IMR-90 (cell line): ENCODE measurements at regions not wholly inside any gene's neighbourhood (a gene's known extent, or its start where the extent isn't known, plus 50 kb on each side); places are given as distances from the start of the nearest gene placed in this dataset.

Experiments
- ATAC-seq: fragments of 200-7000 bp; cut with Tn5 transposase; 2 replicates; pipeline ENCODE4 v1.9.1; 2020; ENCODE audit warnings: low read depth, mild to moderate bottlenecking, moderate library complexity
- BruUV-seq: library from RNA; stranded (reverse); fragments of 400-500 nt; replicated peaks from 2 replicates; lab custom pipeline; 2021; lab: Mats Ljungman, UMichigan
- CTCF ChIA-PET: fragments of 300-600 bp; formaldehyde crosslinking; extraction: SDS; loops from one replicate; lab custom pipeline; 2021; ENCODE audit warnings: antibody characterized with exemption; lab: Yijun Ruan, JAX
- POLR2A ChIA-PET: fragments of 300-600 bp; sonication (Branson Sonifier 250); formaldehyde crosslinking; loops from one replicate; lab custom pipeline; 2022; ENCODE audit warnings: antibody characterized with exemption; ENCODE audit not compliant: unreplicated experiment; lab: Charles Lee
- DNase-seq: peaks from one replicate; pipeline ENCODE4 v3.0.0; 2013
- H2AFZ ChIP-seq: replicated peaks from 2 replicates; pipeline ENCODE3; 2013; ENCODE audit warnings: low read length, mild to moderate bottlenecking; ENCODE audit not compliant: poor library complexity
- H2AK5ac ChIP-seq: 2 replicates; pipeline ENCODE4 v1.6.1; 2013; ENCODE audit warnings: low read depth, low read length, inconsistent platforms
- H2AK9ac ChIP-seq: replicated peaks from 2 replicates; pipeline ENCODE3; 2013; ENCODE audit warnings: mild to moderate bottlenecking, low read depth, low read length, moderate library complexity; ENCODE audit not compliant: poor library complexity
- H2BK120ac ChIP-seq: 2 replicates; pipeline ENCODE4 v1.6.1; 2013; ENCODE audit warnings: low read depth, low read length, inconsistent platforms
- H2BK15ac ChIP-seq: 3 replicates; pipeline ENCODE4 v1.6.1; 2013; ENCODE audit warnings: low read depth, low read length, inconsistent platforms
- H2BK20ac ChIP-seq: 2 replicates; pipeline ENCODE4 v1.6.1; 2013; ENCODE audit warnings: low read depth, mild to moderate bottlenecking, inconsistent platforms, low read length, moderate library complexity
- H2BK5ac ChIP-seq: 2 replicates; pipeline ENCODE4 v1.6.1; 2013; ENCODE audit warnings: mild to moderate bottlenecking, low read depth, low read length, inconsistent platforms; ENCODE audit not compliant: poor library complexity, severe bottlenecking
- H3K14ac ChIP-seq: replicated peaks from 2 replicates; pipeline ENCODE4 v1.6.1; 2013; ENCODE audit warnings: low read depth, low read length, inconsistent platforms
- H3K18ac ChIP-seq: 2 replicates; pipeline ENCODE4 v1.6.1; 2013; ENCODE audit warnings: low read depth, low read length, control low read depth
- H3K23ac ChIP-seq: 2 replicates; pipeline ENCODE4 v1.6.1; 2013; ENCODE audit warnings: low read depth, low read length, inconsistent platforms
- H3K27ac ChIP-seq: 2 replicates; pipeline ENCODE4 v1.5.1; 2013; ENCODE audit warnings: mild to moderate bottlenecking, control low read depth, low read length; ENCODE audit not compliant: insufficient read depth
- H3K27me3 ChIP-seq: 2 replicates; pipeline ENCODE4 v1.6.1; 2013; ENCODE audit warnings: low read length; ENCODE audit not compliant: control insufficient read depth, insufficient read depth
- H3K36me3 ChIP-seq: 2 replicates; pipeline ENCODE4 v1.6.1; 2013; ENCODE audit warnings: low read length, mixed read lengths; ENCODE audit not compliant: control insufficient read depth, insufficient read depth
- H3K4ac ChIP-seq: 2 replicates; pipeline ENCODE4 v1.6.1; 2013; ENCODE audit warnings: low read depth, low read length, inconsistent platforms
- H3K4me1 ChIP-seq: 2 replicates; pipeline ENCODE4 v1.6.1; 2013; ENCODE audit warnings: low read length, mixed read lengths; ENCODE audit not compliant: control insufficient read depth, insufficient read depth
- H3K4me2 ChIP-seq: 2 replicates; pipeline ENCODE4 v1.6.1; 2013; ENCODE audit warnings: low read depth, mild to moderate bottlenecking, control low read depth, low read length, moderate library complexity
- H3K4me3 ChIP-seq: 2 replicates; pipeline ENCODE4 v1.5.1; 2013; ENCODE audit warnings: low read depth, mild to moderate bottlenecking, control low read depth, low read length, moderate library complexity; ENCODE audit not compliant: insufficient read depth
- H3K56ac ChIP-seq: 2 replicates; pipeline ENCODE4 v1.6.1; 2013; ENCODE audit warnings: low read length, inconsistent platforms; ENCODE audit not compliant: insufficient read depth; ENCODE audit errors: extremely low read depth
- H3K79me1 ChIP-seq, 2 experiments: 2 replicates each; pipeline ENCODE4 v1.6.1; 2013; ENCODE audit warnings: low read length in 2 of 2, inconsistent platforms in 1 of 2, low read depth in 1 of 2
- H3K9ac ChIP-seq: 2 replicates; pipeline ENCODE4 v1.6.1; 2013; ENCODE audit warnings: low read depth, low read length, control low read depth
- H3K9me1 ChIP-seq: 2 replicates; pipeline ENCODE4 v1.6.1; 2013; ENCODE audit warnings: low read length, inconsistent platforms; ENCODE audit not compliant: insufficient read depth
- H3K9me3 ChIP-seq: 2 replicates; pipeline ENCODE4 v1.6.1; 2013; ENCODE audit warnings: low read length; ENCODE audit not compliant: control insufficient read depth, insufficient read depth
- H4K20me1 ChIP-seq: 2 replicates; pipeline ENCODE4 v1.6.1; 2013; ENCODE audit warnings: low read length, inconsistent platforms; ENCODE audit not compliant: insufficient read depth
- H4K5ac ChIP-seq: 2 replicates; pipeline ENCODE4 v1.6.1; 2013; ENCODE audit warnings: mild to moderate bottlenecking, low read depth, low read length, control low read depth
- H4K8ac ChIP-seq, 2 experiments: 2 replicates each; pipeline ENCODE4 v1.6.1; 2013; ENCODE audit warnings: low read depth in 2 of 2, low read length in 2 of 2, control low read depth in 1 of 2, inconsistent platforms in 1 of 2
- H4K91ac ChIP-seq: 2 replicates; pipeline ENCODE4 v1.6.1; 2013; ENCODE audit warnings: low read depth, low read length, inconsistent platforms; ENCODE audit not compliant: insufficient read depth
- BHLHE40 ChIP-seq: fragments of 150-350 bp; IDR thresholded peaks from 2 replicates; pipeline ENCODE4 v1.6.1; 2016; ENCODE audit warnings: mild to moderate bottlenecking, low read depth, low read length
- CEBPB ChIP-seq: IDR thresholded peaks from 2 replicates; pipeline ENCODE4 v1.6.1; 2012; ENCODE audit warnings: low read depth, low read length, improper control_type of control experiment
- FOS ChIP-seq: fragments of 150-350 bp; IDR thresholded peaks from 2 replicates; pipeline ENCODE4 v1.6.1; 2016; ENCODE audit warnings: low read depth, low read length
- MAFK ChIP-seq: IDR thresholded peaks from 2 replicates; pipeline ENCODE4 v1.6.1; 2012; ENCODE audit warnings: low read depth, low read length, improper control_type of control experiment
- MAZ ChIP-seq: IDR thresholded peaks from 2 replicates; pipeline ENCODE4 v1.6.1; 2012; ENCODE audit warnings: low read depth, mild to moderate bottlenecking, low read length, improper control_type of control experiment, moderate library complexity, borderline replicate concordance
- NFE2L2 ChIP-seq: fragments of 150-350 bp; IDR thresholded peaks from 2 replicates; pipeline ENCODE4 v1.6.1; 2016; ENCODE audit warnings: low read depth, mild to moderate bottlenecking, low read length
- POLR2A ChIP-seq: IDR thresholded peaks from 2 replicates; pipeline ENCODE4 v1.6.1; 2012; ENCODE audit warnings: mild to moderate bottlenecking, low read depth, low read length
- RAD21 ChIP-seq: IDR thresholded peaks from 2 replicates; pipeline ENCODE4 v1.6.1; 2012; ENCODE audit warnings: low read length, improper control_type of control experiment
- RCOR1 ChIP-seq: IDR thresholded peaks from 2 replicates; pipeline ENCODE4 v1.6.1; 2012; ENCODE audit warnings: mild to moderate bottlenecking, low read length, improper control_type of control experiment; ENCODE audit not compliant: insufficient replicate concordance
- RFX5 ChIP-seq: IDR thresholded peaks from 2 replicates; pipeline ENCODE4 v1.8.0; 2012; ENCODE audit warnings: low read depth, mild to moderate bottlenecking, low read length, moderate library complexity
- WGBS, 2 experiments: methylation state at CpG; one replicate each; pipeline versions ENCODE4 v1.1.5 to v1.1.7; 2013; ENCODE audit warnings: missing lambda C conversion rate in 2 of 2; ENCODE audit not compliant: insufficient read length in 1 of 2; ENCODE audit errors: extremely low coverage in 2 of 2; 5-methylcytosine and 5-hydroxymethylcytosine counted together
- dilution Hi-C: fragments of 300-500 bp; cut with HindIII; formaldehyde crosslinking; loops from one replicate; pipeline ENCODE4 v1.14.3; 2018; ENCODE audit warnings: low sequenced_read_pairs; ENCODE audit not compliant: unreplicated experiment
- in situ Hi-C: fragments of 300-500 bp; cut with MboI; formaldehyde crosslinking; loops from 3 replicates; pipeline ENCODE4 v1.14.3; 2019; ENCODE audit warnings: low sequenced_read_pairs, inconsistent platforms, mixed read lengths
- intact Hi-C: fragments of 100-400 bp; cut with micrococcal nuclease; formaldehyde crosslinking; loops from 2 replicates; pipeline ENCODE4 v1.10.0; 2022
- TF ChIP-seq, protein P1 (sequence below): fragments of 150-350 bp; IDR thresholded peaks from 2 replicates; pipeline ENCODE4 v1.6.1; 2016; ENCODE audit warnings: low read depth, mild to moderate bottlenecking, low read length, moderate library complexity, borderline replicate concordance
- TF ChIP-seq, protein P2 (sequence below): conservative IDR thresholded peaks from 2 replicates; pipeline ENCODE4 v1.5.1; 2012; ENCODE audit warnings: mild to moderate bottlenecking, low read depth, low read length, improper control_type of control experiment

GRCh38 chr4:15226203-15226602 is 201.6 kb upstream of the C1QTNF7 start:
- no peak overlapping the region for H3K14ac ChIP-seq
- in situ Hi-C loops: no loop called here
- no peak overlapping the region for H2AK5ac ChIP-seq
- no peak overlapping the region for H3K4me2 ChIP-seq
- H4K20me1 ChIP-seq: no peaks in the 10 kb centered on the region
- no peak overlapping the region for H3K18ac ChIP-seq
- no peaks in the 10 kb centered on the region for H3K36me3 ChIP-seq
- H3K27me3 ChIP-seq: peaks cover 4% of the 10 kb centered on the region; the same call in 1 of the 2 replicates
- H3K4me3 ChIP-seq: no peak overlapping the region
- no peaks in the 10 kb centered on the region for H3K4me1 ChIP-seq
- dilution Hi-C loops: no loop called here
- no TSS peak for BruUV-seq
- no peak overlapping the region for H3K23ac ChIP-seq
- no peak for DNase-seq
- H3K56ac ChIP-seq: no peak overlapping the region
- H2AK9ac ChIP-seq: no peak overlapping the region
- H3K9ac ChIP-seq: no peak overlapping the region
- no peaks in the 10 kb centered on the region for H3K79me1 ChIP-seq
- H4K91ac ChIP-seq: no peak overlapping the region
- H2BK15ac ChIP-seq: no peak overlapping the region
- no peak overlapping the region for H4K5ac ChIP-seq
- H3K27ac ChIP-seq: no peak overlapping the region
- H4K8ac ChIP-seq: no peak overlapping the region
- ChIA-PET POLR2A (no interaction called here), CTCF (no interaction called here)
- H2BK120ac ChIP-seq: no peak overlapping the region
- H2BK5ac ChIP-seq: no peak overlapping the region
- no peak overlapping the region for H3K4ac ChIP-seq
- no peaks in the 10 kb centered on the region for H3K9me1 ChIP-seq
- no peak overlapping the region for H2BK20ac ChIP-seq
- intact Hi-C loops: no loop called here
- no peak for ATAC-seq
- 73% methylated on average over 2 of the region's 3 CpGs; no CpG with 5 or more reads in 1 of the 2 experiments for WGBS, 2 experiments
- H3K9me3 ChIP-seq: no peaks in the 10 kb centered on the region
- no peak overlapping the region for H2AFZ ChIP-seq
- TF ChIP-seq BHLHE40 (no peak), RAD21 (no peak), RCOR1 (no peak), RFX5 (no peak), POLR2A (no peak), MAZ (no peak), NFE2L2 (no peak), FOS (no peak), MAFK (no peak), CEBPB (no peak)
- TF ChIP-seq, protein P1, sequence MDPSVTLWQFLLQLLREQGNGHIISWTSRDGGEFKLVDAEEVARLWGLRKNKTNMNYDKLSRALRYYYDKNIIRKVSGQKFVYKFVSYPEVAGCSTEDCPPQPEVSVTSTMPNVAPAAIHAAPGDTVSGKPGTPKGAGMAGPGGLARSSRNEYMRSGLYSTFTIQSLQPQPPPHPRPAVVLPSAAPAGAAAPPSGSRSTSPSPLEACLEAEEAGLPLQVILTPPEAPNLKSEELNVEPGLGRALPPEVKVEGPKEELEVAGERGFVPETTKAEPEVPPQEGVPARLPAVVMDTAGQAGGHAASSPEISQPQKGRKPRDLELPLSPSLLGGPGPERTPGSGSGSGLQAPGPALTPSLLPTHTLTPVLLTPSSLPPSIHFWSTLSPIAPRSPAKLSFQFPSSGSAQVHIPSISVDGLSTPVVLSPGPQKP: no peak
- TF ChIP-seq, protein P2, sequence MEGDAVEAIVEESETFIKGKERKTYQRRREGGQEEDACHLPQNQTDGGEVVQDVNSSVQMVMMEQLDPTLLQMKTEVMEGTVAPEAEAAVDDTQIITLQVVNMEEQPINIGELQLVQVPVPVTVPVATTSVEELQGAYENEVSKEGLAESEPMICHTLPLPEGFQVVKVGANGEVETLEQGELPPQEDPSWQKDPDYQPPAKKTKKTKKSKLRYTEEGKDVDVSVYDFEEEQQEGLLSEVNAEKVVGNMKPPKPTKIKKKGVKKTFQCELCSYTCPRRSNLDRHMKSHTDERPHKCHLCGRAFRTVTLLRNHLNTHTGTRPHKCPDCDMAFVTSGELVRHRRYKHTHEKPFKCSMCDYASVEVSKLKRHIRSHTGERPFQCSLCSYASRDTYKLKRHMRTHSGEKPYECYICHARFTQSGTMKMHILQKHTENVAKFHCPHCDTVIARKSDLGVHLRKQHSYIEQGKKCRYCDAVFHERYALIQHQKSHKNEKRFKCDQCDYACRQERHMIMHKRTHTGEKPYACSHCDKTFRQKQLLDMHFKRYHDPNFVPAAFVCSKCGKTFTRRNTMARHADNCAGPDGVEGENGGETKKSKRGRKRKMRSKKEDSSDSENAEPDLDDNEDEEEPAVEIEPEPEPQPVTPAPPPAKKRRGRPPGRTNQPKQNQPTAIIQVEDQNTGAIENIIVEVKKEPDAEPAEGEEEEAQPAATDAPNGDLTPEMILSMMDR: no peak
